ENCODE measurements at regions not wholly inside any gene's neighbourhood (a gene's known extent, or its start where the extent isn't known, plus 50 kb on each side); places are given as distances from the start of the nearest gene placed in this dataset.
A peak's percentile ranks its signal among the peaks of the same experiment; 100 is the strongest.

DNA sequence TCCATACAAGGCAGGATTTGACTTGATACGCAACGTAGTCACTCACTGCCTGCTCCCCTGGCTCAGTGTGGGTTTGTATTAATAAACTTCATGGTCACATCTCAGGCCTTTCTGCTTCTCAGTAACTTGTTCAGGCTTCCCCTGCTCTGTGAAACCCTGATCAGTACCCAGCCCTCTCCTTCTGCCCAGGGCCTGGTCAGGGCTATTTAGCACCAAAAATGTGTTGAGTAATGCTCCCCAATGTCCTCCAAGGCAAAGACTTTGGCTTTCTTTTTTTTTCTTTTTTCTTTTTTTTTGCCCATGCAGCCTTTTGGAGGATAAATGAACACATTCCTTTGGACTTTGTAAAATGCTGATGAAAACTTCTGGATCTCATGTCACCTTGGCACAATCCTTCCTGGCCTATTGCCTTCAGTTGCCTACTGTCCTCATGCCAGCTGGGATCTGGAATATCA is 399.2 kb upstream of the KLF4 start:
- TF ChIP-seq, protein P1, sequence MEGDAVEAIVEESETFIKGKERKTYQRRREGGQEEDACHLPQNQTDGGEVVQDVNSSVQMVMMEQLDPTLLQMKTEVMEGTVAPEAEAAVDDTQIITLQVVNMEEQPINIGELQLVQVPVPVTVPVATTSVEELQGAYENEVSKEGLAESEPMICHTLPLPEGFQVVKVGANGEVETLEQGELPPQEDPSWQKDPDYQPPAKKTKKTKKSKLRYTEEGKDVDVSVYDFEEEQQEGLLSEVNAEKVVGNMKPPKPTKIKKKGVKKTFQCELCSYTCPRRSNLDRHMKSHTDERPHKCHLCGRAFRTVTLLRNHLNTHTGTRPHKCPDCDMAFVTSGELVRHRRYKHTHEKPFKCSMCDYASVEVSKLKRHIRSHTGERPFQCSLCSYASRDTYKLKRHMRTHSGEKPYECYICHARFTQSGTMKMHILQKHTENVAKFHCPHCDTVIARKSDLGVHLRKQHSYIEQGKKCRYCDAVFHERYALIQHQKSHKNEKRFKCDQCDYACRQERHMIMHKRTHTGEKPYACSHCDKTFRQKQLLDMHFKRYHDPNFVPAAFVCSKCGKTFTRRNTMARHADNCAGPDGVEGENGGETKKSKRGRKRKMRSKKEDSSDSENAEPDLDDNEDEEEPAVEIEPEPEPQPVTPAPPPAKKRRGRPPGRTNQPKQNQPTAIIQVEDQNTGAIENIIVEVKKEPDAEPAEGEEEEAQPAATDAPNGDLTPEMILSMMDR (IDR thresholded peaks at IDR 0.05; ENCODE audit: extremely low read depth, missing control alignments) = no peak
- no peak for DNase-seq (ENCODE audit: low spot score)

- TF ChIP-seq, protein P1 (IDR thresholded peaks at IDR 0.05; ENCODE audit: extremely low read depth, missing control alignments) = no peak
- no peak for DNase-seq (ENCODE audit: low spot score)
These were observed 397.3 kb upstream of the KLF4 start for GRCh38 chr9:107886826-107887225.

DNA sequence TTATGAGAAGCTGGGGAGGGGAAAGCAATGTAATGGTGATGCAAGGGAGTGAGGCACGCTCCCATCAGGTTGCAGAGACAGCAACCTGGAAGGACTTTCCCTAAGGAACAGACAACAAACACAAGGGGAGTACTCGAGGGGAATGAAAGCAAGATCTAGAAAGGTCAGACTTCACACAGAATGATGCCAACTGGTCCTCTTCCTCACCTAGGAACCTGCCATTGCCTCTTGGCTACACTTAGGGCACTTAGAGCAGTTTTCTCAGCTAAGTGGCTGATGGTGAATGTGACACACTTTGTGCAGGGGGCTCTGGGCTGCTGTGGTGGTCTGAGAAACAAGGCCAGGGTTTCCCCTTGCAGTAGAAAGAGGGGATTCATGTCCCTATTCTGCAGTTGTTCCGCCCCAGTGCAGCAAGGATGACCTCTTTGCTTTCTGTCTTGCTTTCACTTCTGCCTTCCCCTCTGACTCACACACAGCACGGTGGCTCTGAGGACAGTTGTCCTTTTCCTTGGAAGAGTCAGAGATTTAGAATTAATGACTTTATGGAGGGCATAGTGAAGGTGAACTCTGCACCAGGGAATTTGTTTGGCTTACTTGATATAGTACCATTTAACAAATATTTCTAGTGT is 394.0 kb upstream of the KLF4 start:
- DNase-seq (ENCODE audit: low spot score) = peak; percentile 40
- TF ChIP-seq, protein P1 (IDR thresholded peaks at IDR 0.05; ENCODE audit: extremely low read depth, missing control alignments) = no peak

GRCh38 chr9:107881626-107882300 is 392.2 kb upstream of the KLF4 start:
- TF ChIP-seq, protein P1 (IDR thresholded peaks at IDR 0.05; ENCODE audit: extremely low read depth, missing control alignments) = no peak
- DNase-seq (ENCODE audit: low spot score) = no peak

DNA sequence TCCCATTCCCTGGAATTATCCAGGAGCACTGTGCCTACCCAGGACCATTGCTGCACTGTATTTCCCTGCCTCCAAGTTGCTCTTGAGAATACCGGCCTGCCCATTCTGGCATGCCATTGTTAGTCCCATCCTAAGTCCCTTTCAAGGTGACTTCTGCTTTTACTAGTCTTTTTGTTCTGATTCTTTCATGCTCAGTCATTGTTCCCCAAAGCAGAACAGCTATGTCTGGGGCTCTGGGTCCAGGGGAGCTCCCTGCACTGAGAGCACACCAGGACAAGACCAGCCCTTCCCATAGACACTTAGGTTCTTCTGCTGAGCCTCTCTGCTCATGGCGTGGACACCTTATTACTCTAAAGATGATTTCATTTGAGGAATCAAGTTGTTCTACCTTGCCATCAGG is 388.9 kb upstream of the KLF4 start:
- no peak for DNase-seq (ENCODE audit: low spot score)
- TF ChIP-seq, protein P1 (IDR thresholded peaks at IDR 0.05; ENCODE audit: extremely low read depth, missing control alignments) = no peak

DNA sequence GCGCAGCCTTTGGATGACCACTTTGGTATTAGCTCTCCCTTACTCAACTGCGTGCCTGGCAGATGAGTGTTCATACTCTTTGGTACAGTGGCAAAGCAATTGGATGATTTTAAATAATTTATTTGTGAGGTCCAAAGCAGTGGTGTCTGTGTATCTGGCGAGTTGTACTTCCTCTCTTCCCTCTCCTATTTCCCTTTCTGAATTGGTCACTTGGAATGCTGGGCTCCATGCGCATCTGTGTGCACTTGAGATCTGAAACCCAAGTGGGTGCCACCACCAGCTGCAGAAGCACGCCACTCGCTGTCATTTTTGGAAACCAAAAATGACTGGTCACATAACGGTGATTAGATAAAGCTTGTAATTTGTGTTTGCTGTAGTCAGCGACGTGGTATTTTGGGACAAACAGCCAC is 386.0 kb upstream of the KLF4 start:
- TF ChIP-seq, protein P1 (IDR thresholded peaks at IDR 0.05; ENCODE audit: extremely low read depth, missing control alignments) = no peak
- DNase-seq (ENCODE audit: low spot score) = no peak

DNA sequence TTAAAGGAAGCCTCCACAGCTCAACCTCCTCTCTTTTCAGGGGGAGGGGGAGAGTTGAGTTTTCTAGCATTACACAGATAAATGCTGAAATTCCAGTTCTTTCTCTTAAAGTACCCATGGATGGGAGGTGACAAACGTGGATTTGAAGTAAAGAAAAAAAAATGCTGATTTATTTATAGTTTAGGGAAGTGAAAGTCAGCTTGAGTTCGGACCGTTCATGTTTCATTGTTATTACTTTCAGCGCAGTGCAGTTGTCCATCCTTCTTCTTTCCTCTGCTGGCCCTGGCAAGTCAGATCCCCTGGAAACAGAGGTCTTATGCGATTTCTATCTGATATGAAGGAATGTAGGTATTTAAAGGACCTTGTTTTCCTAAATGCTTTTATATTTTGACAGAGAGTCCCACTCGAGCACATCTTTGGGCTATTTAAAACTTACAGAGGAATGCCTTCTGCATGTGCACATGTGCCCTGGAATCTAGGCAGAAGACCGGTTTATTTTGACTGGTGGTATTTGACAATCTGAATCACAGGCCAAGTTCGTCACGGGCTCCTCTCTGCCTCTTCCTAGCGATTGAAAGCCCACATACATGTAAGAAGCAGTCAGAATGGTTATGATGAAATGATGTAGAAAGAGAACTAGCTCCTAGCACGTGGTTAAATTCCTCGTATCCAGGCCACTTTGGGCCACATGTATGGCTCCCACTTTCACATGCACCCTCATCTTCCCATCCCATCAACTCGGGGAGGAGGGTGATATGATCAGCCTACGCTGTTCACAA is 385.2 kb upstream of the KLF4 start:
- TF ChIP-seq, protein P1 (IDR thresholded peaks at IDR 0.05; ENCODE audit: extremely low read depth, missing control alignments) = no peak
- DNase-seq (ENCODE audit: low spot score) = peak; percentile 37
